ENCODE measurements at regions not wholly inside any gene's neighbourhood (a gene's known extent, or its start where the extent isn't known, plus 50 kb on each side); places are given as distances from the start of the nearest gene placed in this dataset.
"Not testable (repeated sequence)": the region's sequence is repeated elsewhere in the genome, so short reads cannot be mapped to it uniquely, and the experiment has no call there.

DNA sequence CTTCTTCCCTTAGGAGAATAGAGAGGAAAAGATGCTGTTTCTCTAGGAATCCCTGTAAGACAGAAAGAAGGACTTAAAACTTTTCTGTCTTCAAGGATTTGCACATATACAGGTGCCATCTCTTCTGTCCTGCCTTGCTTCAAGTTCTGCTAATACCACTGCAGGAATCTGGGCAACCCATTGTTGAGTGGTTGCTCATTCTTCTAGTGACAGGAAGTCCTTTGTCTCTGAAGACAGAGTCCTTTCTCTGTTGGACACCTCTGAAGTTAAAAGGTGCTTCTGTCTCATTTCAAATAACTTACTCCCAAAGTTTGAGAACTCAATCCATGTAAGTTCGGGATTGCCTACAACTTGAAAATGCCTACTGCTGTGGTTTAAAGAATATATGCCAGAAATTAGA lies 114.4 kb upstream of the TMTC4 start:
- no peak for DNase-seq (ENCODE audit: low read depth)
- H3K4me3 ChIP-seq (ENCODE audit: low read length), result no peak overlapping the region
- TF ChIP-seq, protein P1, sequence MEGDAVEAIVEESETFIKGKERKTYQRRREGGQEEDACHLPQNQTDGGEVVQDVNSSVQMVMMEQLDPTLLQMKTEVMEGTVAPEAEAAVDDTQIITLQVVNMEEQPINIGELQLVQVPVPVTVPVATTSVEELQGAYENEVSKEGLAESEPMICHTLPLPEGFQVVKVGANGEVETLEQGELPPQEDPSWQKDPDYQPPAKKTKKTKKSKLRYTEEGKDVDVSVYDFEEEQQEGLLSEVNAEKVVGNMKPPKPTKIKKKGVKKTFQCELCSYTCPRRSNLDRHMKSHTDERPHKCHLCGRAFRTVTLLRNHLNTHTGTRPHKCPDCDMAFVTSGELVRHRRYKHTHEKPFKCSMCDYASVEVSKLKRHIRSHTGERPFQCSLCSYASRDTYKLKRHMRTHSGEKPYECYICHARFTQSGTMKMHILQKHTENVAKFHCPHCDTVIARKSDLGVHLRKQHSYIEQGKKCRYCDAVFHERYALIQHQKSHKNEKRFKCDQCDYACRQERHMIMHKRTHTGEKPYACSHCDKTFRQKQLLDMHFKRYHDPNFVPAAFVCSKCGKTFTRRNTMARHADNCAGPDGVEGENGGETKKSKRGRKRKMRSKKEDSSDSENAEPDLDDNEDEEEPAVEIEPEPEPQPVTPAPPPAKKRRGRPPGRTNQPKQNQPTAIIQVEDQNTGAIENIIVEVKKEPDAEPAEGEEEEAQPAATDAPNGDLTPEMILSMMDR (IDR thresholded peaks at IDR 0.05; ENCODE audit: insufficient read depth, low read depth, low read length, missing control alignments), result no peak

DNA sequence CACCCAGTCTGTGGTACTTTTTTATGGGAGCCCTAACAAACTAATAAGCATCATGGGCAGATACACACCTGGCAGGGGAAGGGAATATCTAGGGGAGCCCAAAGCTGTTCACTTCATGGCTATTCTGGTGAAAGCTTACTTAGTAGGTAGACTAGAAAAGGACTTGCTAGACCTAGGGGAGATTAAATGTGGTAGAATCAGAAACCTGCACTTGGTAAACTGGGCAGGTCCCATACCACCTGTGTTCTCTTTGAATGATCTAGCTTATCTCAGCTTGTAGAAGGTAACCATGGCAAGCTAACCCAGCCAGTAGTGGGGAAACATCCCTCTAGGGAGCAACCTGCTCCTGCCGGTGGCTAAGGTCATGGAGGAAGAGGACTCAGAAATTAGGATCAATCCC lies 113.9 kb upstream of the TMTC4 start:
- TF ChIP-seq, protein P1 (IDR thresholded peaks at IDR 0.05; ENCODE audit: insufficient read depth, low read depth, low read length, missing control alignments), result no peak
- no peak overlapping the region for H3K4me3 ChIP-seq (ENCODE audit: low read length)
- no peak for DNase-seq (ENCODE audit: low read depth)

- TF ChIP-seq, protein P1 (IDR thresholded peaks at IDR 0.05; ENCODE audit: insufficient read depth, low read depth, low read length, missing control alignments), result no peak
- H3K4me3 ChIP-seq (ENCODE audit: low read length), result no peak overlapping the region
- no peak for DNase-seq (ENCODE audit: low read depth)
These were observed 113.3 kb upstream of the TMTC4 start for GRCh38 chr13:100787899-100788298.

DNA sequence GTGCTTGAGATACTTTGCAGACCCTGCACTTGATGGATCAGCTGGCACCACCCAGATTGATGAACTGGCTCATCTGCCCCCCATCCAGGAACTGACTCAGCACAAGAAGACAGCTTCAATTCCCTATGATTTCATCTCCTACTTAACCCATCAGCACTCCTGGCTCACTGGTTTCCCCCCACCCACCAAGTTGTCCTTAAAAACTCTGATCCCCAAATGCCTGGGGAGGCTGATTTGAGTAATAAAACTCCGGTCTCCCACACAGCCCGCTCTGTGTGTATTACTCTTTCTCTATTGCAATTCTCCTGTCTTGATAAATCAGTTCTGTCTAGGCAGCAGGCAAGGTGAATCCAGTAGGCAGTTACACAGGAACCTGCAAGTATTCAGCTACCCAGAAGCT lies 102.1 kb upstream of the TMTC4 start:
- H3K4me3 ChIP-seq (ENCODE audit: low read length); DNase-seq (ENCODE audit: low read depth): not testable (repeated sequence)

GRCh38 chr13:100773923-100774663 lies 99.5 kb upstream of the TMTC4 start:
- no peak overlapping the region for H3K4me3 ChIP-seq (ENCODE audit: low read length)
- no peak for DNase-seq (ENCODE audit: low read depth)
- TF ChIP-seq, protein P1 (IDR thresholded peaks at IDR 0.05; ENCODE audit: insufficient read depth, low read depth, low read length, missing control alignments), result no peak

- TF ChIP-seq, protein P1 (IDR thresholded peaks at IDR 0.05; ENCODE audit: insufficient read depth, low read depth, low read length, missing control alignments), result no peak
- peak; percentile 41 for DNase-seq (ENCODE audit: low read depth)
- H3K4me3 ChIP-seq (ENCODE audit: low read length), result no peak overlapping the region
These were observed 98.8 kb upstream of the TMTC4 start for GRCh38 chr13:100773429-100773828.

GRCh38 chr13:100767192-100767591 lies 92.6 kb upstream of the TMTC4 start:
- no peak for DNase-seq (ENCODE audit: low read depth)
- no peak overlapping the region for H3K4me3 ChIP-seq (ENCODE audit: low read length)
- TF ChIP-seq, protein P1 (IDR thresholded peaks at IDR 0.05; ENCODE audit: insufficient read depth, low read depth, low read length, missing control alignments), result no peak

DNA sequence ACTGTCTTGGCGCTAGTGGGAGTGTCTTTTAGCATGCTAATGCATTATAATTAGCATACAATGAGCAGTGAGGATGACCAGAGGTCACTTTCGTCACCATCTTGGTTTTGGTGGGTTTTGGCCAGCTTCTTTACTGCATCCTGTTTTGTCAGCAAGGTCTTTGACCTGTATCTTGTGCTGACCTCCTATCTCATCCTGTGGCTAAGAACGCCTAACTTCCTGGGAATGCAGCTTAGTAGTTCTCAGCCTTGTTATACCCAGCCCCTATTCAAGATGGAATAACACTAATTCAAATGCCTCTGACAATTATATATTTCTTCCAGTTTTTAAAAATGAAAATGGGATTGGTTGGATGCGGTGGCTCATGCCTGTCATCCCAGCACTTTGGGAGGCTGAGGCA lies 92.0 kb upstream of the TMTC4 start:
- not testable (repeated sequence) for H3K4me3 ChIP-seq (ENCODE audit: low read length); DNase-seq (ENCODE audit: low read depth)

Data from epithelial cell of esophagus (primary cell).